PFSK-1 (cell line): ENCODE measurements at regions not wholly inside any gene's neighbourhood (a gene's known extent, or its start where the extent isn't known, plus 50 kb on each side); places are given as distances from the start of the nearest gene placed in this dataset.

Source experiments
- FOXP2 ChIP-seq: optimal IDR thresholded peaks from 2 replicates; pipeline ENCODE3; 2011; ENCODE audit warnings: borderline replicate concordance, control low read depth, inconsistent platforms; ENCODE audit not compliant: insufficient read depth; ENCODE audit errors: extremely low read length, extremely low read depth
- POLR2AphosphoS5 ChIP-seq: IDR thresholded peaks from 2 replicates; pipeline ENCODE4 v1.6.1; 2012; ENCODE audit warnings: low read depth, mild to moderate bottlenecking, control low read depth, low read length, moderate library complexity
- SIN3A ChIP-seq: IDR thresholded peaks from 2 replicates; pipeline ENCODE4 v1.6.1; 2012; ENCODE audit warnings: mild to moderate bottlenecking, low read length, moderate library complexity, borderline replicate concordance; ENCODE audit not compliant: insufficient read depth
- TAF1 ChIP-seq: IDR thresholded peaks from 2 replicates; pipeline ENCODE4 v1.6.1; 2012; ENCODE audit warnings: low read length, control low read depth, borderline replicate concordance; ENCODE audit not compliant: insufficient read depth
- TF ChIP-seq, protein P1 (sequence below), 2 experiments: IDR thresholded peaks; 2 replicates each; pipeline versions ENCODE4 v1.6.1 to v1.8.0; 2011 to 2012; ENCODE audit warnings: low read depth in 2 of 2, low read length in 2 of 2, control low read depth in 1 of 2, inconsistent platforms in 1 of 2, mild to moderate bottlenecking in 1 of 2, moderate library complexity in 1 of 2; ENCODE audit not compliant: insufficient read depth in 1 of 2

DNA sequence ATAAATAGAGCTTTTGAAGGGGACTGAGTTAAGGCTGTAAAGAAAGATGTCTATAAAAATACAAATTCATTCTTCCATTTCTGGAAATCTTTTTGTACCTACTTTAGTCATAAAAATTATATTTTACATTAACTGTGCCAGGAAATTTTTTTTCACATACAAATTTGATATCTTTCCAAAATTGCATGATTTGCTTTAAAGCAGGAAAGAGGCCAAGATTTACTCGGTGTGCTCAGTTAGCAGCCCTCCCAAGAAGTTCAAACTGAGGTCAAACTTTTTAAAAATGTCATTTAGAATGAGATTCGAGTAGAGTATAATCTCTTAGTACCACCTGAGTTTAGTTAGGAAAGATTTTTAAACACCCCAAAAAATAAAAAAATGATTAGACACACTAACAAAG is 173.2 kb upstream of the GRIP1 start:
- TF ChIP-seq FOXP2 (no peak), POLR2AphosphoS5 (no peak), TAF1 (no peak), SIN3A (no peak)
- TF ChIP-seq, protein P1, sequence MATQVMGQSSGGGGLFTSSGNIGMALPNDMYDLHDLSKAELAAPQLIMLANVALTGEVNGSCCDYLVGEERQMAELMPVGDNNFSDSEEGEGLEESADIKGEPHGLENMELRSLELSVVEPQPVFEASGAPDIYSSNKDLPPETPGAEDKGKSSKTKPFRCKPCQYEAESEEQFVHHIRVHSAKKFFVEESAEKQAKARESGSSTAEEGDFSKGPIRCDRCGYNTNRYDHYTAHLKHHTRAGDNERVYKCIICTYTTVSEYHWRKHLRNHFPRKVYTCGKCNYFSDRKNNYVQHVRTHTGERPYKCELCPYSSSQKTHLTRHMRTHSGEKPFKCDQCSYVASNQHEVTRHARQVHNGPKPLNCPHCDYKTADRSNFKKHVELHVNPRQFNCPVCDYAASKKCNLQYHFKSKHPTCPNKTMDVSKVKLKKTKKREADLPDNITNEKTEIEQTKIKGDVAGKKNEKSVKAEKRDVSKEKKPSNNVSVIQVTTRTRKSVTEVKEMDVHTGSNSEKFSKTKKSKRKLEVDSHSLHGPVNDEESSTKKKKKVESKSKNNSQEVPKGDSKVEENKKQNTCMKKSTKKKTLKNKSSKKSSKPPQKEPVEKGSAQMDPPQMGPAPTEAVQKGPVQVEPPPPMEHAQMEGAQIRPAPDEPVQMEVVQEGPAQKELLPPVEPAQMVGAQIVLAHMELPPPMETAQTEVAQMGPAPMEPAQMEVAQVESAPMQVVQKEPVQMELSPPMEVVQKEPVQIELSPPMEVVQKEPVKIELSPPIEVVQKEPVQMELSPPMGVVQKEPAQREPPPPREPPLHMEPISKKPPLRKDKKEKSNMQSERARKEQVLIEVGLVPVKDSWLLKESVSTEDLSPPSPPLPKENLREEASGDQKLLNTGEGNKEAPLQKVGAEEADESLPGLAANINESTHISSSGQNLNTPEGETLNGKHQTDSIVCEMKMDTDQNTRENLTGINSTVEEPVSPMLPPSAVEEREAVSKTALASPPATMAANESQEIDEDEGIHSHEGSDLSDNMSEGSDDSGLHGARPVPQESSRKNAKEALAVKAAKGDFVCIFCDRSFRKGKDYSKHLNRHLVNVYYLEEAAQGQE (IDR thresholded peaks at IDR 0.05; ENCODE audit: insufficient read depth in 1 of 2, low read depth in 2 of 2, low read length in 2 of 2): no peak

DNA sequence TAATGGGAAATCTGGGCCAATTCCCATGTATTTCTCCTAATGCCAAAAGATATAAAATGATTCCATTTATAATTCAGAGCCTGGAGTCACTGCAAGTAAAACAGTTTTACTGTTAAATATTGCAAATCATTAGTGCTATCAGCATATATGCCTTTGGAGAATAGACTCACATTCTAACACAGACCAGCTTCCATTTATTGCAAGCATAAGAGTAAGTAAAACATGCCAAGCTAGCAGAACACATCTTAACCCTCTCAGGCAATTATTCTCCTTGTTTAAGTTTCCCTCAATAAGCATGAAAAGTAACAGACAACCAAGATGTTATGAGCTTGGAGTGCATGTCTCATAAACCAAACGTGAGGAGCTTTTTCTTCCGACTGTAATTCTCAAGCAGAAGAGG is 173.9 kb upstream of the GRIP1 start:
- TF ChIP-seq TAF1: no peak
- no peak for TF ChIP-seq POLR2AphosphoS5
- TF ChIP-seq, protein P1 (IDR thresholded peaks at IDR 0.05; ENCODE audit: insufficient read depth in 1 of 2, low read depth in 2 of 2, low read length in 2 of 2): no peak
- no peak for TF ChIP-seq FOXP2
- TF ChIP-seq SIN3A: no peak

DNA sequence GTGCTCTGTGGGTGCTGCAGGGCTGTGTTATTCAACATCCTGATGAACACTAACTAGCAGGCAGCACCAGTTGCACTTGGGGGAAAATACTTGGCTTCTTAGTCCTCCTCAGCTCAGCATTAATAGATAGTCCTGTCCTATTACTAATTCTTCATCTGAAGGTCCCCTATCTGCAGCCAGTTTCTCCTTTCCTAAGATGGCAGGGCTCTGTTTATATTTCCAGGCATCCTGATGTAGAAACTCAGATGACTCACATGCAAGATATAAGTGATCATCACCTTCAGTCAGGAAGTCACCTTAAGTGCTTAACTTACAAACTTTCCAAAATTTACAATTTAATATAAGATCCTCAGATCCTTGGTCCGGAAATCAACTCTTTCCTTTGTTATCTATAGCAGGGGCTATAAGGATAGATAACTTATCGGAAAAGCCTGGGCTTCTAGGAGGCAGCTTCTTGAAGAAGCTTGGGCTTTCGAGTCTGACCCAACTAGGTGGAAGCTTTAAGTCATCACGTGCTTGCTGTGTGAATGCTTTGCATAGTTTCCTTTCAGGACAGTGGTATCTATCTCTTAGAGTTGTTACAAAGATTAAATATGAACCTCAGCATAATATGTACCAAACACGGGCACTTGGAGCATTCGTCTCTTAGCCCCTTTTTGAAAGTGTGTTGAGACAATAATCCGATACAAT is 181.0 kb upstream of the GRIP1 start:
- no peak for TF ChIP-seq TAF1
- no peak for TF ChIP-seq SIN3A
- TF ChIP-seq FOXP2: no peak
- TF ChIP-seq POLR2AphosphoS5: no peak
- TF ChIP-seq, protein P1 (IDR thresholded peaks at IDR 0.05; ENCODE audit: insufficient read depth in 1 of 2, low read depth in 2 of 2, low read length in 2 of 2): no peak

DNA sequence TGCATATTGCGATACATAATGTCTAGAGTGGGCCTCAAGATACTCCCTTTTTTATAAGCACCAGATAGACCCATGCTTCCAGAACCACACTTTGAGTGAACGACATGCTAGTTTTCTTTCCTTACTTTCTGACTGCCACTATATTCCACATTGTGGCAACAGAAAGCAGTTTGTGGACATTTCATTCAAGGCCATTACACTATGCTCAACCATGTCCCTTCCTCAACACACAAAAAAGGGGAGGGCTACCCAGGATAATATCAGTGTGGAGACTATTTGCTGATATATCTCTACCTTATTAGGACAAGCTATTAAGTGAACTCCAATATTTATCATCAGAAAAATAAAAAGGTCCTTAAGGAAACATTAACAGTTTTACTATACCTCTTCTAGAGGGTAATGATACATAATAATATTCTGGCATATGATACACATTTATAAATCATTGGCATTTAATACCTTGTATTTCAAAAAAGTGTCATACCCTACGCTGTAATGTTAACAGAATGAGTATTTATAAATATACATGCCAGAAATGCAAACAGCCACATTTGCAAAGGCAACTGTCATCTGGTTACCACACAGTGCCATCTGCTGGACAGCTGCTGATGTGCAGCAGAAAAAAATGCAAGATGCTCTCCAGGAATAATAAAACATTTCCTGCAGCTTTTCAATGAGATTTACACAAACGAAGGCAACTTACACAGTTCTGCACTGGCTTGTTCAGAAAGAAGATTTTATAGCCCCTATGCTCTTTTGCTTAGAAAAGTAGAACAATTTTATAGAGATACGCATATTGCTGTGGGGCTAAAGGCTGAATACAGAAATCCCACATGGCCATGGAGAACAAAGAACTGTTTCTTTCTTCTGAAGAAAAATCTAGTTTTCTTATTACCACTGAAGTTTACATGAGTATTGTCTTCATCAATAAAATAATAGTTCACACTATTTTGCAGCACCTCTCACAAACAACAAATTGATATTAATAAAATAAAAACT is 182.2 kb upstream of the GRIP1 start:
- TF ChIP-seq POLR2AphosphoS5: no peak

DNA sequence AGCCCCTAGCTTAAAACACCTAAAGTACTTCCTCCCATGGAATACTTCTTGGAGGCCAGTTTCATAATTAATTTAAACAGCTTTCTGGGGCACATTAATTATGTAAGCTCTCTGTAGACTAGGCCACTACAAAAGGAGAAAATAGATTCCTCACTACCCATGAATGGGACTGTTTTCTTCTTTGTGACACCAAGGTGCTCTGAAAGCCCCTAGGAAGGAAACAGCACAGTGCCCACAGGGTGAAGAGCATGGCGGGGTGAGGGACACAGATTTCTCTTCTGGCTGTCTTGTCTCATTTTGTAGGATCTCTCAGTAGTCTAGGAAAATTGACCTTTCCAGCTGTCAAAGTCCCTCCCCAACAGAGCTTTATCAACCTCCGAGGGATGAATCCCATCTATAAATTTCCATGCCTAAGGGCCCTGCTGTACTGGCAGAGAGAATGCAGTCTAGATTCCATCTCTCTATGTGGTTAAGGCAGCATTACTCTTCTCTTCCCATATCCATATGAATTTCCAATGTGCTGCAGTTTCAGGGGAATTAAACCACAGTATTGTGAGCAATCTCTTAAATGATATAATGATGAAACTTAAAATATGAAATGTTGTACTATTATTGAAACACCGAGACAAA is 183.6 kb upstream of the GRIP1 start:
- TF ChIP-seq POLR2AphosphoS5: no peak
- no peak for TF ChIP-seq FOXP2
- TF ChIP-seq, protein P1 (IDR thresholded peaks at IDR 0.05; ENCODE audit: insufficient read depth in 1 of 2, low read depth in 2 of 2, low read length in 2 of 2): no peak
- no peak for TF ChIP-seq TAF1
- TF ChIP-seq SIN3A: no peak
